WTC11 (cell line): ENCODE measurements at regions not wholly inside any gene's neighbourhood (a gene's known extent, or its start where the extent isn't known, plus 50 kb on each side); places are given as distances from the start of the nearest gene placed in this dataset.

Source experiments
- ATAC-seq: fragments of 200-7000 bp; cut with Tn5 transposase; 2 replicates; pipeline ENCODE4 v1.10.0; 2021; ENCODE audit warnings: mild to moderate bottlenecking, moderate library complexity
- CTCF ChIA-PET: fragments of 300-600 bp; sonication (Branson Sonifier 250); formaldehyde crosslinking; loops from one replicate; lab custom pipeline; 2021; ENCODE audit warnings: antibody characterized with exemption; lab: Charles Lee
- POLR2A ChIA-PET: fragments of 350-600 bp; sonication (Branson Sonifier 250); formaldehyde crosslinking; loops from one replicate; lab custom pipeline; 2021; ENCODE audit warnings: antibody characterized with exemption; lab: Charles Lee
- DNase-seq: peaks from one replicate; pipeline ENCODE4 v3.0.0; 2021; ENCODE audit warnings: low spot score
- H3K27ac Mint-ChIP-seq: 2 replicates; pipeline ENCODE4 v1.8.0; 2021; ENCODE audit warnings: mixed read lengths
- H3K27me3 Mint-ChIP-seq: 2 replicates; pipeline ENCODE4 v1.8.0; 2021; ENCODE audit warnings: low read depth, mild to moderate bottlenecking, moderate library complexity, mixed read lengths
- H3K36me3 Mint-ChIP-seq: 2 replicates; pipeline ENCODE4 v1.8.0; 2021; ENCODE audit warnings: mixed read lengths
- H3K4me1 Mint-ChIP-seq: 2 replicates; pipeline ENCODE4 v1.8.0; 2022; ENCODE audit warnings: mixed read lengths
- H3K4me3 Mint-ChIP-seq: 2 replicates; pipeline ENCODE4 v1.8.0; 2021; ENCODE audit warnings: mild to moderate bottlenecking, moderate library complexity, mixed read lengths
- H3K9me3 Mint-ChIP-seq: 2 replicates; pipeline ENCODE4 v1.8.0; 2021; ENCODE audit warnings: mixed read lengths
- AFF4 ChIP-seq: sonication (generic); formaldehyde crosslinking; IDR thresholded peaks from 2 replicates; pipeline ENCODE4 v1.8.1; 2023; ENCODE audit warnings: mild to moderate bottlenecking, missing genetic modification reagents, borderline replicate concordance
- E2F1 ChIP-seq: sonication (generic); formaldehyde crosslinking; IDR thresholded peaks from 2 replicates; pipeline ENCODE4 v1.8.0; 2022; ENCODE audit warnings: mild to moderate bottlenecking, missing genetic modification reagents
- ELF4 ChIP-seq: sonication (generic); formaldehyde crosslinking; IDR thresholded peaks from 2 replicates; pipeline ENCODE4 v1.8.1; 2022; ENCODE audit warnings: low read depth, mild to moderate bottlenecking, moderate library complexity, missing genetic modification reagents
- EMX1 ChIP-seq: fragments of 250-450 bp; sonication (Bioruptor Pico); IDR thresholded peaks from 2 replicates; pipeline ENCODE4 v1.8.0; 2021; ENCODE audit warnings: mild to moderate bottlenecking
- ESRRA ChIP-seq: sonication (generic); formaldehyde crosslinking; IDR thresholded peaks from 2 replicates; pipeline ENCODE4 v1.8.1; 2022; ENCODE audit warnings: mild to moderate bottlenecking, missing genetic modification reagents, borderline replicate concordance
- KAT7 ChIP-seq: sonication (generic); formaldehyde crosslinking; IDR thresholded peaks from 2 replicates; pipeline ENCODE4 v1.8.1; 2023; ENCODE audit warnings: missing genetic modification reagents, mild to moderate bottlenecking, borderline replicate concordance
- NFATC4 ChIP-seq: fragments of 250-450 bp; sonication (Bioruptor Pico); IDR thresholded peaks from 2 replicates; pipeline ENCODE4 v1.9.0; 2021; ENCODE audit warnings: mild to moderate bottlenecking
- NR3C1 ChIP-seq: sonication (generic); formaldehyde crosslinking; conservative IDR thresholded peaks from 2 replicates; pipeline ENCODE4 v1.8.1; 2023; ENCODE audit warnings: low read depth, mild to moderate bottlenecking, missing genetic modification reagents
- RELA ChIP-seq: sonication (generic); formaldehyde crosslinking; IDR thresholded peaks from 2 replicates; pipeline ENCODE4 v1.8.1; 2022; ENCODE audit warnings: missing genetic modification reagents, mild to moderate bottlenecking, borderline replicate concordance
- SOX15 ChIP-seq: fragments of 250-450 bp; sonication (Bioruptor Pico); IDR thresholded peaks from 2 replicates; pipeline ENCODE4 v1.9.0; 2021; ENCODE audit warnings: mild to moderate bottlenecking
- SP1 ChIP-seq: sonication (generic); formaldehyde crosslinking; conservative IDR thresholded peaks from 2 replicates; pipeline ENCODE4 v1.8.1; 2022; ENCODE audit warnings: missing genetic modification reagents
- ZBTB43 ChIP-seq: sonication (generic); formaldehyde crosslinking; IDR thresholded peaks from 2 replicates; pipeline ENCODE4 v1.8.1; 2023; ENCODE audit warnings: mild to moderate bottlenecking, missing genetic modification reagents
- ZNF138 ChIP-seq: sonication (generic); formaldehyde crosslinking; conservative IDR thresholded peaks from 2 replicates; pipeline ENCODE4 v1.8.1; 2022; ENCODE audit warnings: mild to moderate bottlenecking, moderate library complexity, missing genetic modification reagents
- ZNF219 ChIP-seq: sonication (generic); formaldehyde crosslinking; IDR thresholded peaks from 2 replicates; pipeline ENCODE4 v1.8.0; 2023; ENCODE audit warnings: missing genetic modification reagents, mild to moderate bottlenecking, borderline replicate concordance
- ZNF317 ChIP-seq: sonication (generic); formaldehyde crosslinking; IDR thresholded peaks from 2 replicates; pipeline ENCODE4 v1.8.1; 2023; ENCODE audit warnings: low read depth, mild to moderate bottlenecking, moderate library complexity, missing genetic modification reagents, borderline replicate concordance
- ZNF423 ChIP-seq: fragments of 250-450 bp; sonication (Bioruptor Pico); IDR thresholded peaks from 2 replicates; pipeline ENCODE4 v2.1.2; 2022; ENCODE audit warnings: mild to moderate bottlenecking, moderate library complexity
- TF ChIP-seq, protein P1 (sequence below): sonication (generic); formaldehyde crosslinking; IDR thresholded peaks from 2 replicates; pipeline ENCODE4 v1.8.0; 2022; ENCODE audit warnings: missing genetic modification reagents

DNA sequence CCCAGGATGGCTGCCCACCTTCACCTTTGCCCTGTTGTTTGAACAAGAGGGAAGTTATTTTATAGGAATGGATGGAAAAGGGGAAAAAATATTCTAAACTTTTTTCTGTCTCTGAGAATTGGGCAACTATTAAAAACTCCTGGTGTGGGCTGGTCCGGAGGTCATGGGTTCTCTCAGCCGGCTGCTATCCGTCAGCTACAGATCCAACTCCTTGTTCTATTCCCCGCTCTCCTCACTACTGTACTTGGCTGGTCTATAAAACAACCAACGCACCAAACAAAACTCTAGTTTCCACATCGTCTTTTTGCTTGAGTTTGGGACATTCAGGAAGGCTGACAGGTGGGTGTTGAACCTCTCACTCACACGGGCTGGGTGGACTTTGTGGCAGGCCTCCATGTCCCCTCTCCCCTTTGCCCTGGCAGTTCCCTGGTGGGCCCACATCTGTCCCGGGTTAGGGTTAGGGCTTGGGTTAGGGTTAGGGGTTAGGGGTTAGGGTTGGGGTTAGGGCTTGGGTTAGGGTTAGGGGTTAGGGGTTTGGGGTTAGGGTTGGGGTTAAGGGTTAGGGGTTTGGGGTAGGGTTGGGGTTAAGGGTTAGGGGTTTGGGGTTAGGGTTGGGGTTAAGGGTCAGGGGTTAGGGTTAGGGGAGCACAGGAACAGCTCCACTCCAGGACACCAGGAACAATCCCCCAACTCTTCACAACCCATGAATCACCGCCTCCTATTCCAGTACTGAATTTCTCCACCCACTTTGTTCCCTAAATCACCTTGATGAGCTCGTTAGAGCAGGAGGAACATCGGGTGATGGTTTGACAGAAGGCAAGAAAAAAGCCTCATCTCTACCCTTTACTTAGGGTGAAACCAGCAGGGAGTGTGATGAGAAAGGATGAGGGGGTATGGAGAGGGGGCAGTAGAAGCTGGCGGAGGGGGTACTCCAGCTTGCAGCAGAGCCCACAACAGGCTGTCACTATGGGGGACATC, 302.1 kb upstream of the IRX4 start:
- CTCF ChIA-PET = no interaction called here
- DNase-seq (no peak), ATAC-seq (no peak)
- Mint-ChIP-seq H3K27ac (no peak overlapping the region), H3K9me3 (no peaks in the 10 kb centered on the region), H3K4me1 (0 out of 2 replicates have a peak, but pooled peaks cover 3% of the 10 kb centered on the region), H3K27me3 (no peaks in the 10 kb centered on the region), H3K36me3 (no peaks in the 10 kb centered on the region), H3K4me3 (no peak overlapping the region)
- POLR2A ChIA-PET = no interaction called here
- no peak for TF ChIP-seq NFATC4 (CRISPR knock-in tag)

- POLR2A ChIA-PET = no interaction called here
- no peak for ATAC-seq
- TF ChIP-seq AFF4 (CRISPR knock-in tag) = no peak
- TF ChIP-seq, protein P1, sequence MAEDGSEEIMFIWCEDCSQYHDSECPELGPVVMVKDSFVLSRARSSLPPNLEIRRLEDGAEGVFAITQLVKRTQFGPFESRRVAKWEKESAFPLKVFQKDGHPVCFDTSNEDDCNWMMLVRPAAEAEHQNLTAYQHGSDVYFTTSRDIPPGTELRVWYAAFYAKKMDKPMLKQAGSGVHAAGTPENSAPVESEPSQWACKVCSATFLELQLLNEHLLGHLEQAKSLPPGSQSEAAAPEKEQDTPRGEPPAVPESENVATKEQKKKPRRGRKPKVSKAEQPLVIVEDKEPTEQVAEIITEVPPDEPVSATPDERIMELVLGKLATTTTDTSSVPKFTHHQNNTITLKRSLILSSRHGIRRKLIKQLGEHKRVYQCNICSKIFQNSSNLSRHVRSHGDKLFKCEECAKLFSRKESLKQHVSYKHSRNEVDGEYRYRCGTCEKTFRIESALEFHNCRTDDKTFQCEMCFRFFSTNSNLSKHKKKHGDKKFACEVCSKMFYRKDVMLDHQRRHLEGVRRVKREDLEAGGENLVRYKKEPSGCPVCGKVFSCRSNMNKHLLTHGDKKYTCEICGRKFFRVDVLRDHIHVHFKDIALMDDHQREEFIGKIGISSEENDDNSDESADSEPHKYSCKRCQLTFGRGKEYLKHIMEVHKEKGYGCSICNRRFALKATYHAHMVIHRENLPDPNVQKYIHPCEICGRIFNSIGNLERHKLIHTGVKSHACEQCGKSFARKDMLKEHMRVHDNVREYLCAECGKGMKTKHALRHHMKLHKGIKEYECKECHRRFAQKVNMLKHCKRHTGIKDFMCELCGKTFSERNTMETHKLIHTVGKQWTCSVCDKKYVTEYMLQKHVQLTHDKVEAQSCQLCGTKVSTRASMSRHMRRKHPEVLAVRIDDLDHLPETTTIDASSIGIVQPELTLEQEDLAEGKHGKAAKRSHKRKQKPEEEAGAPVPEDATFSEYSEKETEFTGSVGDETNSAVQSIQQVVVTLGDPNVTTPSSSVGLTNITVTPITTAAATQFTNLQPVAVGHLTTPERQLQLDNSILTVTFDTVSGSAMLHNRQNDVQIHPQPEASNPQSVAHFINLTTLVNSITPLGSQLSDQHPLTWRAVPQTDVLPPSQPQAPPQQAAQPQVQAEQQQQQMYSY (CRISPR knock-in tag) = no peak
- no peak for TF ChIP-seq ESRRA (CRISPR knock-in tag)
- TF ChIP-seq RELA (CRISPR knock-in tag) = no peak
- TF ChIP-seq SP1 = no peak
- Mint-ChIP-seq H3K36me3 (no peaks in the 10 kb centered on the region), H3K27ac (no peak overlapping the region), H3K4me1 (0 out of 2 replicates have a peak, but pooled peaks cover 3% of the 10 kb centered on the region), H3K4me3 (no peak overlapping the region), H3K9me3 (no peaks in the 10 kb centered on the region), H3K27me3 (no peaks in the 10 kb centered on the region)
- CTCF ChIA-PET = no interaction called here
- no peak for DNase-seq
These were observed 301.3 kb upstream of the IRX4 start for GRCh38 chr5:2184026-2184366.

DNA sequence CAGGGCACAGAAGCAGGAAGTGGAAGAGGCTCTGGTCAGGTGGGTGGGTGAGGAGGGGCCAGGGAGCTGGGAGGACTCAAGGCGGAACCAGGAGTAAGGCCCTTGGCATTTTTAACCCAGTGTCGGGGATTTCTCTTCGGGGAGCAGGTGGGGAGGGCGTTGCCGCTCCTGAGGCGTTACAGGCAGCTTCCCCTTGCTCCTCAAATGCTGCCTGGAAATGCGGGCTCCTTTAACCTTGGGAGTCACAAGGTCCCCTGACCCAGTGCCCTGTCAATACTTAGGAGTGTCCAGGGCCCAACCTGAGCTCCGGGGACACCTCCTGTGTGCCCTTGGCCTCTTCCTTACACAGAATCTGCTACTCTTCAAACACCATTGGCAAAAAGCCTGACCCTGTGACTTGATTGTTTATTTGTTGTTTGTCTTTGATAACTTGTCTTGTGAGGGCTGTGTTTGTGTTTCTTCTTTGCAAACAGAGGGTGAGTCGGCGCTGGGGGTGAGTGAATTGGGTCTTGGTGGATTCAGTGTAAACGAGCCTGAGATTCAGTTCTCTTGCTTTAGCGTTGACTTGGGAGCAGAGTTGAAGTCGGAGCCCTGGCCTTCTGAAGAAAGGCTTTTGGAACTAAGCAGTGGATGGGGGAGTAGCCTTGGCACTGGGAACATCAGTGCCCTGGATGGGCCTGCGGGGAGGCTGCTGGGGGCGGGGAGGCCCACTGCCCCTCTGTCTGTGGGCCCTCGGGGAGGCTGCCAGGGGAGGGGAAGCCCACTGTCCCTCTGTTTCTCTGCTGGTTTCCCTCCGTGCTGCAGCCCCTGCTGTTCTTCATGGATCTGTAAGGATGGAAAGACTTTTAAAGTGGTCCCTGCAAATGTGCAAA, 300.7 kb upstream of the IRX4 start:
- POLR2A ChIA-PET = no interaction called here
- ATAC-seq = no peak

GRCh38 chr5:2182020-2182419, 299.3 kb upstream of the IRX4 start:
- no peaks in the 10 kb centered on the region for H3K36me3 Mint-ChIP-seq
- ChIA-PET CTCF (interaction anchor here (0.6 kb wide), 1 partner anchor 120 kb away, joined by 3 read pairs; no protein-coding TSS in a partner anchor), POLR2A (no interaction called here)
- H3K9me3 Mint-ChIP-seq = no peaks in the 10 kb centered on the region
- ATAC-seq (no peak), DNase-seq (no peak)
- no peak overlapping the region for H3K27ac Mint-ChIP-seq
- no peak overlapping the region for H3K4me3 Mint-ChIP-seq
- 0 out of 2 replicates have a peak, but pooled peaks cover 3% of the 10 kb centered on the region for H3K4me1 Mint-ChIP-seq
- H3K27me3 Mint-ChIP-seq = no peaks in the 10 kb centered on the region
- TF ChIP-seq E2F1 (CRISPR knock-in tag) = no peak
- TF ChIP-seq ZNF219 (CRISPR knock-in tag) = no peak
- TF ChIP-seq NR3C1 = no peak
- no peak for TF ChIP-seq ELF4 (CRISPR knock-in tag)
- TF ChIP-seq ZBTB43 (CRISPR knock-in tag) = no peak
- TF ChIP-seq NFATC4 (CRISPR knock-in tag) = no peak
- no peak for TF ChIP-seq ZNF317
- no peak for TF ChIP-seq ZNF423 (CRISPR knock-in tag)

More for the DNA sequence above, 300.7 kb upstream of the IRX4 start:
- H3K4me1 Mint-ChIP-seq = 0 out of 2 replicates have a peak, but pooled peaks cover 3% of the 10 kb centered on the region
- H3K9me3 Mint-ChIP-seq = no peaks in the 10 kb centered on the region
- no peak for TF ChIP-seq NFATC4 (CRISPR knock-in tag)
- no peak for TF ChIP-seq ZNF138
- no peak for TF ChIP-seq EMX1 (CRISPR knock-in tag)
- no peak for TF ChIP-seq SOX15
- no peak for TF ChIP-seq KAT7 (CRISPR knock-in tag)
- DNase-seq = no peak
- no peaks in the 10 kb centered on the region for H3K27me3 Mint-ChIP-seq
- CTCF ChIA-PET = interaction anchor here (0.9 kb wide), 1 partner anchor 25 kb away, joined by 4 read pairs; no protein-coding TSS in a partner anchor
- H3K27ac Mint-ChIP-seq = no peak overlapping the region
- H3K36me3 Mint-ChIP-seq = no peaks in the 10 kb centered on the region
- H3K4me3 Mint-ChIP-seq = no peak overlapping the region
